Mesendoderm (in vitro differentiated cells): ENCODE measurements at regions not wholly inside any gene's neighbourhood (a gene's known extent, or its start where the extent isn't known, plus 50 kb on each side); places are given as distances from the start of the nearest gene placed in this dataset.

Experiments
- DNase-seq: peaks from one replicate; pipeline ENCODE4 v3.0.0; 2013
- H2AK5ac ChIP-seq: 2 replicates; pipeline ENCODE4 v1.6.1; 2013; ENCODE audit warnings: low read length, inconsistent platforms
- H2BK120ac ChIP-seq: 2 replicates; pipeline ENCODE4 v1.6.1; 2013; ENCODE audit warnings: low read depth, mild to moderate bottlenecking, low read length, moderate library complexity, mixed read lengths
- H2BK15ac ChIP-seq: replicated peaks from 2 replicates; pipeline ENCODE4 v1.6.1; 2013; ENCODE audit warnings: low read depth, mild to moderate bottlenecking, moderate library complexity
- H2BK5ac ChIP-seq: 2 replicates; pipeline ENCODE4 v1.6.1; 2013; ENCODE audit warnings: low read length, inconsistent platforms
- H3K18ac ChIP-seq: 2 replicates; pipeline ENCODE4 v1.6.1; 2013; ENCODE audit warnings: mild to moderate bottlenecking, low read length, mixed read lengths
- H3K23ac ChIP-seq: one replicate; pipeline ENCODE4 v1.6.1; 2013; ENCODE audit warnings: low read length
- H3K27ac ChIP-seq: 2 replicates; pipeline ENCODE4 v1.5.1; 2013; ENCODE audit warnings: low read depth, mild to moderate bottlenecking, inconsistent platforms, low read length, moderate library complexity
- H3K27me3 ChIP-seq: 2 replicates; pipeline ENCODE4 v1.6.1; 2013; ENCODE audit warnings: low read length, control low read depth, mild to moderate bottlenecking, inconsistent platforms; ENCODE audit not compliant: insufficient read depth, poor library complexity
- H3K36me3 ChIP-seq: 2 replicates; pipeline ENCODE4 v1.6.1; 2013; ENCODE audit warnings: low read length, inconsistent platforms; ENCODE audit not compliant: control insufficient read depth, insufficient read depth
- H3K4ac ChIP-seq: one replicate; pipeline ENCODE4 v1.6.1; 2013; ENCODE audit warnings: low read depth, mild to moderate bottlenecking, low read length, moderate library complexity
- H3K4me1 ChIP-seq: 2 replicates; pipeline ENCODE4 v1.6.1; 2013; ENCODE audit warnings: low read depth, low read length, inconsistent platforms; ENCODE audit not compliant: control insufficient read depth
- H3K4me2 ChIP-seq: 2 replicates; pipeline ENCODE4 v1.6.1; 2013; ENCODE audit warnings: low read length
- H3K4me3 ChIP-seq: 2 replicates; pipeline ENCODE4 v1.5.1; 2013; ENCODE audit warnings: mild to moderate bottlenecking, low read length
- H3K56ac ChIP-seq: one replicate; pipeline ENCODE4 v1.6.1; 2013; ENCODE audit warnings: low read length
- H3K79me1 ChIP-seq: 2 replicates; pipeline ENCODE4 v1.6.1; 2013; ENCODE audit warnings: low read length, inconsistent platforms
- H3K79me2 ChIP-seq: 2 replicates; pipeline ENCODE4 v1.6.1; 2013; ENCODE audit warnings: mild to moderate bottlenecking, low read length; ENCODE audit not compliant: control insufficient read depth, insufficient read depth
- H3K9ac ChIP-seq: 2 replicates; pipeline ENCODE4 v1.6.1; 2013; ENCODE audit warnings: low read length, inconsistent platforms
- H4K5ac ChIP-seq: one replicate; pipeline ENCODE4 v1.6.1; 2013; ENCODE audit warnings: low read length
- H4K8ac ChIP-seq: one replicate; pipeline ENCODE4 v1.6.1; 2013; ENCODE audit warnings: low read depth, mild to moderate bottlenecking, control low read depth, low read length, moderate library complexity
- WGBS: extraction: QIAGEN DNeasy Blood & Tissue Kit; methylation state at CpG from one replicate; pipeline ENCODE4 v1.1.7; 2013; ENCODE audit warnings: low lambda C conversion rate, missing lambda C conversion rate; ENCODE audit not compliant: insufficient coverage; ENCODE audit errors: extremely low coverage; 5-methylcytosine and 5-hydroxymethylcytosine counted together

- Histone ChIP-seq H3K36me3 (no peaks in the 10 kb centered on the region), H4K8ac (no peak overlapping the region), H2BK120ac (no peak overlapping the region), H3K9ac (no peak overlapping the region), H3K4ac (no peak overlapping the region), H3K18ac (no peak overlapping the region), H2AK5ac (no peak overlapping the region), H3K27me3 (no peaks in the 10 kb centered on the region), H4K5ac (no peak overlapping the region), H3K4me1 (no peaks in the 10 kb centered on the region), H3K4me3 (no peak overlapping the region), H3K79me1 (no peaks in the 10 kb centered on the region), H2BK15ac (no peak overlapping the region), H3K56ac (no peak overlapping the region), H3K27ac (no peak overlapping the region), H3K79me2 (no peaks in the 10 kb centered on the region), H3K23ac (no peak overlapping the region), H2BK5ac (no peak overlapping the region), H3K4me2 (no peak overlapping the region)
- no CpG with 5 or more reads among the region's 12 CpGs for whole genome bisulfite sequencing
- DNase-seq: no peak
These were observed 1124.5 kb upstream of the ATXN8OS start for GRCh38 chr13:68982961-68983619.

GRCh38 chr13:68976287-68976686 lies 1131.3 kb upstream of the ATXN8OS start:
- H3K27me3 ChIP-seq: no peaks in the 10 kb centered on the region
- H3K79me2 ChIP-seq: no peaks in the 10 kb centered on the region
- no peaks in the 10 kb centered on the region for H3K4me1 ChIP-seq
- WGBS: no CpG with 5 or more reads among the region's 2 CpGs
- no peak overlapping the region for H2BK5ac ChIP-seq
- H3K36me3 ChIP-seq: no peaks in the 10 kb centered on the region
- H3K79me1 ChIP-seq: no peaks in the 10 kb centered on the region
- H3K23ac ChIP-seq: no peak overlapping the region
- no peak overlapping the region for H3K4me3 ChIP-seq
- H4K8ac ChIP-seq: no peak overlapping the region
- H2BK120ac ChIP-seq: no peak overlapping the region
- no peak overlapping the region for H3K56ac ChIP-seq
- no peak overlapping the region for H3K4ac ChIP-seq
- no peak overlapping the region for H3K18ac ChIP-seq
- H3K4me2 ChIP-seq: no peak overlapping the region
- H4K5ac ChIP-seq: no peak overlapping the region
- DNase-seq: no peak
- H2AK5ac ChIP-seq: no peak overlapping the region
- H3K9ac ChIP-seq: no peak overlapping the region
- H2BK15ac ChIP-seq: no peak overlapping the region
- no peak overlapping the region for H3K27ac ChIP-seq

- no peaks in the 10 kb centered on the region for H3K79me1 ChIP-seq
- no peaks in the 10 kb centered on the region for H3K36me3 ChIP-seq
- no peak overlapping the region for H4K8ac ChIP-seq
- H2BK120ac ChIP-seq: no peak overlapping the region
- H3K9ac ChIP-seq: no peak overlapping the region
- DNase-seq: no peak
- H2BK5ac ChIP-seq: no peak overlapping the region
- no peak overlapping the region for H3K4me2 ChIP-seq
- H3K4me1 ChIP-seq: no peaks in the 10 kb centered on the region
- no peak overlapping the region for H2AK5ac ChIP-seq
- no peak overlapping the region for H3K23ac ChIP-seq
- H3K4me3 ChIP-seq: no peak overlapping the region
- H3K4ac ChIP-seq: no peak overlapping the region
- H3K18ac ChIP-seq: no peak overlapping the region
- no peak overlapping the region for H4K5ac ChIP-seq
- no peaks in the 10 kb centered on the region for H3K79me2 ChIP-seq
- H3K27me3 ChIP-seq: no peaks in the 10 kb centered on the region
- H3K27ac ChIP-seq: no peak overlapping the region
- H3K56ac ChIP-seq: no peak overlapping the region
- H2BK15ac ChIP-seq: no peak overlapping the region
These were observed 1137.1 kb upstream of the ATXN8OS start for GRCh38 chr13:68970532-68970931.

- Histone ChIP-seq H3K4me2 (no peak overlapping the region), H4K8ac (no peak overlapping the region), H3K27me3 (no peaks in the 10 kb centered on the region), H3K56ac (no peak overlapping the region), H3K18ac (no peak overlapping the region), H3K4me1 (no peaks in the 10 kb centered on the region), H2AK5ac (no peak overlapping the region), H4K5ac (no peak overlapping the region), H3K23ac (no peak overlapping the region), H3K4me3 (no peak overlapping the region), H3K4ac (no peak overlapping the region), H2BK120ac (no peak overlapping the region), H2BK5ac (no peak overlapping the region), H3K27ac (no peak overlapping the region), H3K9ac (no peak overlapping the region), H3K79me1 (no peaks in the 10 kb centered on the region), H3K36me3 (no peaks in the 10 kb centered on the region), H3K79me2 (no peaks in the 10 kb centered on the region), H2BK15ac (no peak overlapping the region)
- no peak for DNase-seq
These were observed 1159.0 kb upstream of the ATXN8OS start for GRCh38 chr13:68948586-68948985.

GRCh38 chr13:68944272-68944671 lies 1163.4 kb upstream of the ATXN8OS start:
- no peak overlapping the region for H3K4me2 ChIP-seq
- H3K18ac ChIP-seq: no peak overlapping the region

GRCh38 chr13:68940049-68940448 lies 1167.6 kb upstream of the ATXN8OS start:
- no peak overlapping the region for H3K4ac ChIP-seq
- no peaks in the 10 kb centered on the region for H3K27me3 ChIP-seq
- H3K4me3 ChIP-seq: no peak overlapping the region
- H3K79me2 ChIP-seq: no peaks in the 10 kb centered on the region
- no peak overlapping the region for H2BK5ac ChIP-seq
- H3K4me2 ChIP-seq: no peak overlapping the region
- no peak overlapping the region for H2BK120ac ChIP-seq
- H2BK15ac ChIP-seq: no peak overlapping the region
- H3K36me3 ChIP-seq: no peaks in the 10 kb centered on the region
- H4K5ac ChIP-seq: no peak overlapping the region
- no peaks in the 10 kb centered on the region for H3K4me1 ChIP-seq
- no peak overlapping the region for H3K23ac ChIP-seq
- peak; percentile 13 for DNase-seq
- no CpG with 5 or more reads among the region's 1 CpG for WGBS
- no peak overlapping the region for H3K18ac ChIP-seq
- no peak overlapping the region for H4K8ac ChIP-seq
- no peak overlapping the region for H3K9ac ChIP-seq
- H3K79me1 ChIP-seq: no peaks in the 10 kb centered on the region
- no peak overlapping the region for H3K56ac ChIP-seq
- H3K27ac ChIP-seq: no peak overlapping the region
- H2AK5ac ChIP-seq: no peak overlapping the region

More at GRCh38 chr13:68944272-68944671, 1163.4 kb upstream of the ATXN8OS start:
- no peak overlapping the region for H3K4me3 ChIP-seq
- H2BK5ac ChIP-seq: no peak overlapping the region
- no peaks in the 10 kb centered on the region for H3K36me3 ChIP-seq
- H3K23ac ChIP-seq: no peak overlapping the region
- no peak overlapping the region for H3K4ac ChIP-seq
- H2AK5ac ChIP-seq: no peak overlapping the region
- WGBS: no CpG with 5 or more reads among the region's 2 CpGs
- no peaks in the 10 kb centered on the region for H3K79me1 ChIP-seq
- no peak overlapping the region for H2BK15ac ChIP-seq
- H3K79me2 ChIP-seq: no peaks in the 10 kb centered on the region
- H3K9ac ChIP-seq: no peak overlapping the region
- no peak overlapping the region for H2BK120ac ChIP-seq
- H4K5ac ChIP-seq: no peak overlapping the region
- H3K4me1 ChIP-seq: no peaks in the 10 kb centered on the region
- DNase-seq: peak; percentile 16
- H3K27ac ChIP-seq: no peak overlapping the region
- no peak overlapping the region for H4K8ac ChIP-seq
- no peak overlapping the region for H3K56ac ChIP-seq
- H3K27me3 ChIP-seq: no peaks in the 10 kb centered on the region
